ENCODE measurements at regions not wholly inside any gene's neighbourhood (a gene's known extent, or its start where the extent isn't known, plus 50 kb on each side); places are given as distances from the start of the nearest gene placed in this dataset.
"Not testable (repeated sequence)": the region's sequence is repeated elsewhere in the genome, so short reads cannot be mapped to it uniquely, and the experiment has no call there.

GRCh38 chr3:140769951-140770350 lies 92.1 kb downstream of the TRIM42 start:
- Histone ChIP-seq H3K27ac (no peak overlapping the region), H3K36me3 (replicated peaks in 1 of 2; ENCODE audit: insufficient read depth in 1 of 2, low read depth in 2 of 2) (no peaks in the 10 kb centered on the region), H3K9me3 (no peaks in the 10 kb centered on the region), H3K27me3 (no peaks in the 10 kb centered on the region), H3K4me1 (no peaks in the 10 kb centered on the region), H3K4me3 (no peak overlapping the region)
- TF ChIP-seq, protein P1, sequence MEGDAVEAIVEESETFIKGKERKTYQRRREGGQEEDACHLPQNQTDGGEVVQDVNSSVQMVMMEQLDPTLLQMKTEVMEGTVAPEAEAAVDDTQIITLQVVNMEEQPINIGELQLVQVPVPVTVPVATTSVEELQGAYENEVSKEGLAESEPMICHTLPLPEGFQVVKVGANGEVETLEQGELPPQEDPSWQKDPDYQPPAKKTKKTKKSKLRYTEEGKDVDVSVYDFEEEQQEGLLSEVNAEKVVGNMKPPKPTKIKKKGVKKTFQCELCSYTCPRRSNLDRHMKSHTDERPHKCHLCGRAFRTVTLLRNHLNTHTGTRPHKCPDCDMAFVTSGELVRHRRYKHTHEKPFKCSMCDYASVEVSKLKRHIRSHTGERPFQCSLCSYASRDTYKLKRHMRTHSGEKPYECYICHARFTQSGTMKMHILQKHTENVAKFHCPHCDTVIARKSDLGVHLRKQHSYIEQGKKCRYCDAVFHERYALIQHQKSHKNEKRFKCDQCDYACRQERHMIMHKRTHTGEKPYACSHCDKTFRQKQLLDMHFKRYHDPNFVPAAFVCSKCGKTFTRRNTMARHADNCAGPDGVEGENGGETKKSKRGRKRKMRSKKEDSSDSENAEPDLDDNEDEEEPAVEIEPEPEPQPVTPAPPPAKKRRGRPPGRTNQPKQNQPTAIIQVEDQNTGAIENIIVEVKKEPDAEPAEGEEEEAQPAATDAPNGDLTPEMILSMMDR (IDR thresholded peaks at IDR 0.05) = no peak
- TF ChIP-seq POLR2A (IDR thresholded peaks at IDR 0.05) = no peak
- no peak for ATAC-seq
- DNase-seq = no peak
- 67 to 86% methylated on average over 6 of the region's 6 CpGs for WGBS, 2 donors
- intact Hi-C loops (cut with DNase I) = no loop called here

- ATAC-seq = no peak
- intact Hi-C loops (cut with DNase I) = no loop called here
These were observed 93.3 kb downstream of the TRIM42 start for GRCh38 chr3:140770977-140771667.

DNA sequence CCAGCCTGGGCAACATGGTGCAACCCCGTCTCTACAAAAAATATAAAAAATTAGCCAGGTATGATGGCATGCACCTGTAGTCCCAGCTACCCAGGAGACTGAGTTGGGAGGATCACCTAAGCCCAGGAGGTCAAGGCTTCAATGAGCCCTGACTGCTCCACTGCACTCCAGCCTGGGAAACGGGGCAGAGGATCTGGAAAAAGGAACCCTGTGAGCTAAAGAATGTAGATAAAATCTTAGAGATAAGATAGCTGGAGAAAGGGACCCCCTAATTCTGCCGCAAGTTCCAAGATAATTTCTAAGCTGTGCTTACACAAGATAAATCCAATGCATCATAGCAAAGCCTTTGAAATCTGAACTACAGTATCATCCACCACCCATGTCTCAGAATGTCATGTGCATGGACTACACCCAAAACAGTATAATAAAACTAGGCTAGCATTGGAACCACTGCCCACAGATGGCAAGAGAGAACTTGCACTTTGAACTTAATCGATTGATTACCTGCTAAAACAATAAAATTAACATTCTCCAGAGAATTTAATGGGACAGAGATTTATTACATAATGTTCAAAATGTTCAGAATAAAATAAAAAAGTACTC lies 99.9 kb downstream of the TRIM42 start:
- intact Hi-C loops (cut with DNase I) = no loop called here
- no peak for DNase-seq
- Histone ChIP-seq H3K36me3 (replicated peaks in 1 of 2; ENCODE audit: insufficient read depth in 1 of 2, low read depth in 2 of 2) (no peaks in the 10 kb centered on the region), H3K27ac (no peak overlapping the region), H3K9me3 (no peaks in the 10 kb centered on the region), H3K27me3 (no peaks in the 10 kb centered on the region), H3K4me1 (no peaks in the 10 kb centered on the region), H3K4me3 (no peak overlapping the region)
- WGBS, 2 donors = 27 to 29% methylated on average over 4 of the region's 4 CpGs
- no peak for TF ChIP-seq POLR2A (IDR thresholded peaks at IDR 0.05)
- TF ChIP-seq, protein P1 (IDR thresholded peaks at IDR 0.05) = no peak
- ATAC-seq = peak; percentile 35

More at GRCh38 chr3:140770977-140771667, 93.3 kb downstream of the TRIM42 start:
- no peak overlapping the region for H3K4me3 ChIP-seq
- no peaks in the 10 kb centered on the region for H3K9me3 ChIP-seq
- DNase-seq = no peak
- TF ChIP-seq, protein P1 (IDR thresholded peaks at IDR 0.05) = no peak
- TF ChIP-seq POLR2A (IDR thresholded peaks at IDR 0.05) = no peak
- 48 to 63% methylated on average over 3 of the region's 3 CpGs for WGBS, 2 donors
- H3K27me3 ChIP-seq = no peaks in the 10 kb centered on the region
- no peaks in the 10 kb centered on the region for H3K4me1 ChIP-seq
- no peak overlapping the region for H3K27ac ChIP-seq
- no peaks in the 10 kb centered on the region for H3K36me3 ChIP-seq (replicated peaks in 1 of 2; ENCODE audit: insufficient read depth in 1 of 2, low read depth in 2 of 2)

- ATAC-seq (no peak), DNase-seq (no peak)
- H3K27me3 ChIP-seq = no peaks in the 10 kb centered on the region
- intact Hi-C loops (cut with DNase I) = no loop called here
- no peak overlapping the region for H3K27ac ChIP-seq
- 74 to 75% methylated on average over 3 of the region's 3 CpGs for WGBS, 2 donors
- TF ChIP-seq, protein P1 (IDR thresholded peaks at IDR 0.05) = no peak
- TF ChIP-seq POLR2A (IDR thresholded peaks at IDR 0.05) = no peak
- H3K4me1 ChIP-seq = no peaks in the 10 kb centered on the region
- H3K9me3 ChIP-seq = peaks cover 0 to 4% (median 0%) of the 10 kb centered on the region in 3 donors
- H3K4me3 ChIP-seq = no peak overlapping the region
- no peaks in the 10 kb centered on the region for H3K36me3 ChIP-seq (replicated peaks in 1 of 2; ENCODE audit: insufficient read depth in 1 of 2, low read depth in 2 of 2)
These were observed 113.5 kb downstream of the TRIM42 start for GRCh38 chr3:140791368-140791767.

GRCh38 chr3:140794507-140794906 lies 116.6 kb downstream of the TRIM42 start:
- no peaks in the 10 kb centered on the region for H3K27me3 ChIP-seq
- H3K9me3 ChIP-seq = peaks cover 0 to 10% (median 0%) of the 10 kb centered on the region in 3 donors
- H3K27ac ChIP-seq = no peak overlapping the region
- intact Hi-C loops (cut with DNase I) = no loop called here
- DNase-seq (no peak), ATAC-seq (no peak)
- 47 to 50% methylated on average over 3 of the region's 3 CpGs for WGBS, 2 donors
- no peaks in the 10 kb centered on the region for H3K36me3 ChIP-seq (replicated peaks in 1 of 2; ENCODE audit: insufficient read depth in 1 of 2, low read depth in 2 of 2)
- TF ChIP-seq, protein P1 (IDR thresholded peaks at IDR 0.05) = no peak
- no peak for TF ChIP-seq POLR2A (IDR thresholded peaks at IDR 0.05)
- H3K4me1 ChIP-seq = no peaks in the 10 kb centered on the region
- no peak overlapping the region for H3K4me3 ChIP-seq

- DNase-seq; H3K4me3 ChIP-seq; intact Hi-C loops (cut with DNase I); ATAC-seq; H3K27ac ChIP-seq; H3K36me3 ChIP-seq (replicated peaks in 1 of 2; ENCODE audit: insufficient read depth in 1 of 2, low read depth in 2 of 2); H3K27me3 ChIP-seq; H3K4me1 ChIP-seq: not testable (repeated sequence)
- peaks cover 0 to 28% (median 0%) of the 10 kb centered on the region in 3 donors for H3K9me3 ChIP-seq
- 0% methylated on average over 1 of the region's 1 CpG; no CpG with 5 or more reads in 1 of the 2 donors for WGBS, 2 donors
These were observed 125.0 kb downstream of the TRIM42 start for GRCh38 chr3:140802898-140803297.

All from body of pancreas (tissue), 4 donors.